Thoracic aorta (tissue), 2 donors: ENCODE measurements at regions not wholly inside any gene's neighbourhood (a gene's known extent, or its start where the extent isn't known, plus 50 kb on each side); places are given as distances from the start of the nearest gene placed in this dataset.

ENCODE experiments used
- ATAC-seq: fragments of 150-250 bp; one replicate; pipeline ENCODE4 v1.8.0; 2017; ENCODE audit warnings: low read depth; ENCODE audit not compliant: insufficient number of reproducible peaks, low FRiP score
- DNase-seq: peaks from one replicate; pipeline ENCODE4 v3.0.0-alpha.2; 2020; ENCODE audit warnings: low spot score
- H3K27ac ChIP-seq, 2 donors: fragments of 200-600 bp; sonication (generic); 1 replicate in 1 of 2; 2 replicates in 1 of 2; pipeline ENCODE4 v1.5.1; 2016; ENCODE audit warnings: mild to moderate bottlenecking in 2 of 2, moderate library complexity in 2 of 2
- H3K27me3 ChIP-seq: fragments of 200-600 bp; sonication (generic); replicated peaks from 2 replicates; pipeline ENCODE4 v1.6.0; 2016; ENCODE audit warnings: mild to moderate bottlenecking; ENCODE audit not compliant: insufficient read depth
- H3K36me3 ChIP-seq: fragments of 200-600 bp; sonication (generic); one replicate; pipeline ENCODE4 v1.5.1; 2016
- H3K4me1 ChIP-seq, 2 donors: fragments of 200-600 bp; sonication (generic); 1 replicate in 1 of 2; 2 replicates in 1 of 2; pipeline versions ENCODE4 v1.5.1 to v1.6.0; 2016; ENCODE audit warnings: low read depth in 2 of 2, mild to moderate bottlenecking in 1 of 2; ENCODE audit not compliant: control insufficient read depth in 1 of 2
- H3K4me3 ChIP-seq: fragments of 200-600 bp; sonication (generic); 2 replicates; pipeline ENCODE4 v1.5.1; 2016; ENCODE audit warnings: mild to moderate bottlenecking
- H3K9me3 ChIP-seq: fragments of 200-600 bp; sonication (generic); 2 replicates; pipeline ENCODE4 v1.5.1; 2016
- TF ChIP-seq, protein P1 (sequence below): fragments of 200-600 bp; sonication (generic); IDR thresholded peaks from one replicate; pipeline ENCODE4 v1.5.1; 2019; ENCODE audit warnings: antibody characterized with exemption

- DNase-seq: no peak
- Histone ChIP-seq H3K36me3 (no peaks in the 10 kb centered on the region), H3K27me3 (no peaks in the 10 kb centered on the region), H3K4me3 (no peak overlapping the region), H3K27ac (no peak overlapping the region), H3K4me1 (peaks cover 4 to 29% of the 10 kb centered on the region in 2 donors), H3K9me3 (no peaks in the 10 kb centered on the region)
- ATAC-seq: no peak
- TF ChIP-seq, protein P1, sequence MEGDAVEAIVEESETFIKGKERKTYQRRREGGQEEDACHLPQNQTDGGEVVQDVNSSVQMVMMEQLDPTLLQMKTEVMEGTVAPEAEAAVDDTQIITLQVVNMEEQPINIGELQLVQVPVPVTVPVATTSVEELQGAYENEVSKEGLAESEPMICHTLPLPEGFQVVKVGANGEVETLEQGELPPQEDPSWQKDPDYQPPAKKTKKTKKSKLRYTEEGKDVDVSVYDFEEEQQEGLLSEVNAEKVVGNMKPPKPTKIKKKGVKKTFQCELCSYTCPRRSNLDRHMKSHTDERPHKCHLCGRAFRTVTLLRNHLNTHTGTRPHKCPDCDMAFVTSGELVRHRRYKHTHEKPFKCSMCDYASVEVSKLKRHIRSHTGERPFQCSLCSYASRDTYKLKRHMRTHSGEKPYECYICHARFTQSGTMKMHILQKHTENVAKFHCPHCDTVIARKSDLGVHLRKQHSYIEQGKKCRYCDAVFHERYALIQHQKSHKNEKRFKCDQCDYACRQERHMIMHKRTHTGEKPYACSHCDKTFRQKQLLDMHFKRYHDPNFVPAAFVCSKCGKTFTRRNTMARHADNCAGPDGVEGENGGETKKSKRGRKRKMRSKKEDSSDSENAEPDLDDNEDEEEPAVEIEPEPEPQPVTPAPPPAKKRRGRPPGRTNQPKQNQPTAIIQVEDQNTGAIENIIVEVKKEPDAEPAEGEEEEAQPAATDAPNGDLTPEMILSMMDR: no peak
Observed at GRCh38 chr6:170094686-170095272, 196.1 kb downstream of the DLL1 start.

DNA sequence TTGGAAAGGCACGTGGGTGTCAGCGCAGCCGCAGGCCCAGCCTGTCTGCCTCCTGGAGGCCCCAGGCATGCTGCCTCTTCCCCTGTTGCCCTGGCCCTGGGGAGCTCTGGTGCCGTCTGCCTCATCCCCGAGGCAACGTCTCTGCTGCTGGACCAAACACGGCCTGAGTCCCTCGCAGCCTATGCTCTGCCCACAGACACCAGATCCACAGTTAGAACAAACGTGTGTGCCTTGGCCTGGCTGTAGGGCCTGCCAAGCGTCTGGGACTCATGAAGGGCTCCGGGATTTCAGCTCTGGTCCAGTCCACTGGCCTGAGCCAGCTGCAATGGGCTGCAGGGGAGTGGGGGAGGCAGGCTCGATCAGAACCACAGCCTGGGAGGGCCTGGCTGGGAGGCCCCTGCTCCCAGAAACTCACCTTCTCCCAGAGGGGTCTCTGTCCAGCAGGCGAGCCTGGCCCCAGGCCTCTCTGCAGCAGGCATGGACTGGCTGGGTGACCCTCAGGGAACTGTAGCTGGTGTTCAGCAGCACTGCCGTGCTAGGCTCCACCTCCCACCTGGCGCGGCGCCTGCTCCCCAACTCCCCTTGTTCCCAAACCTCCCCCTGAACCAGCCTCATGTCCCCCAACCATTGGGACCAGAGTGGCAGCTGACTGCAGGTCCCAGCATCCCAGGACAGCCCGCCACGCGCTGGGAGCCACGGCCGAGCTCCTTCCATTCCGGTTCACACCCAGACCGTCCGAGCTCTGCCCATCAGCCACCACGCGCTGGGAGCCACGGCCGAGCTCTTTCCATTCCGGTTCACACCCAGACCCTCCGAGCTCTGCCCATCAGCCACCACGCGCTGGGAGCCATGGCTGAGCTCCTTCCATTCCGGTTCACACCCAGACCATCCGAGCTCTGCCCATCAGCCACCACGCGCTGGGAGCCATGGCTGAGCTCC is 197.0 kb downstream of the DLL1 start:
- Histone ChIP-seq H3K9me3 (no peaks in the 10 kb centered on the region), H3K4me1 (peaks cover 4 to 29% of the 10 kb centered on the region in 2 donors), H3K4me3 (no peak overlapping the region), H3K27ac (no peak overlapping the region), H3K36me3 (no peaks in the 10 kb centered on the region), H3K27me3 (no peaks in the 10 kb centered on the region)
- TF ChIP-seq, protein P1: no peak
- DNase-seq (no peak), ATAC-seq (no peak)

- no peak for DNase-seq
Observed at GRCh38 chr6:170093276-170093657, 197.6 kb downstream of the DLL1 start.

GRCh38 chr6:170092826-170093225 is 198.1 kb downstream of the DLL1 start:
- Histone ChIP-seq H3K4me1 (peaks cover 8 to 34% of the 10 kb centered on the region in 2 donors), H3K9me3 (no peaks in the 10 kb centered on the region), H3K27ac (no peak overlapping the region), H3K4me3 (no peak overlapping the region), H3K27me3 (no peaks in the 10 kb centered on the region), H3K36me3 (no peaks in the 10 kb centered on the region)
- ATAC-seq (no peak), DNase-seq (no peak)
- TF ChIP-seq, protein P1: no peak

More at GRCh38 chr6:170093276-170093657, 197.6 kb downstream of the DLL1 start:
- Histone ChIP-seq H3K27me3 (no peaks in the 10 kb centered on the region), H3K27ac (no peak overlapping the region), H3K4me3 (no peak overlapping the region), H3K9me3 (no peaks in the 10 kb centered on the region), H3K4me1 (peaks cover 8 to 33% of the 10 kb centered on the region in 2 donors), H3K36me3 (no peaks in the 10 kb centered on the region)
- no peak for ATAC-seq
- TF ChIP-seq, protein P1: no peak
